Activated CD8-positive, alpha-beta memory T cell treated with anti-CD3 and anti-CD28 coated beads for 1 hour (primary cell): ENCODE measurements at regions not wholly inside any gene's neighbourhood (a gene's known extent, or its start where the extent isn't known, plus 50 kb on each side); places are given as distances from the start of the nearest gene placed in this dataset.
"Not testable (repeated sequence)": the region's sequence is repeated elsewhere in the genome, so short reads cannot be mapped to it uniquely, and the experiment has no call there.

Source experiments
- DNase-seq, 2 donors: peaks; one replicate each; pipeline ENCODE4 v3.0.0-alpha.2; 2020; ENCODE audit warnings: low read depth in 1 of 2; ENCODE audit errors: extremely low read depth in 1 of 2

- DNase-seq = no peak
Measured at GRCh38 chr3:5733995-5734394, 546.5 kb downstream of the EDEM1 start.

- DNase-seq = no peak
Measured at GRCh38 chr3:5735896-5736295, 548.4 kb downstream of the EDEM1 start.

GRCh38 chr3:5739299-5739935 lies 551.9 kb downstream of the EDEM1 start:
- DNase-seq = no peak

GRCh38 chr3:5739949-5740348 lies 552.4 kb downstream of the EDEM1 start:
- DNase-seq = no peak

GRCh38 chr3:5741017-5741416 lies 553.5 kb downstream of the EDEM1 start:
- no peak for DNase-seq

- DNase-seq = no peak
Measured at GRCh38 chr3:5750091-5750490, 562.6 kb downstream of the EDEM1 start.

- no peak for DNase-seq
Measured at GRCh38 chr3:5750874-5751640, 563.5 kb downstream of the EDEM1 start.

GRCh38 chr3:5754602-5755001 lies 567.1 kb downstream of the EDEM1 start:
- no peak for DNase-seq

- no peak for DNase-seq
Measured at GRCh38 chr3:5756443-5756842, 568.9 kb downstream of the EDEM1 start.

- DNase-seq = no peak
Measured at GRCh38 chr3:5757213-5757804, 569.8 kb downstream of the EDEM1 start.

- DNase-seq = no peak
Measured at GRCh38 chr3:5758699-5759098, 571.2 kb downstream of the EDEM1 start.

GRCh38 chr3:5762506-5762905 lies 575.0 kb downstream of the EDEM1 start:
- DNase-seq = no peak

- DNase-seq = no peak
Measured at GRCh38 chr3:5766848-5767247, 579.3 kb downstream of the EDEM1 start.

GRCh38 chr3:5767304-5767703 lies 579.8 kb downstream of the EDEM1 start:
- no peak for DNase-seq

- no peak for DNase-seq
Measured at GRCh38 chr3:5768281-5768945, 580.9 kb downstream of the EDEM1 start.

GRCh38 chr3:5769825-5770224 lies 582.3 kb downstream of the EDEM1 start:
- no peak for DNase-seq

- no peak for DNase-seq
Measured at GRCh38 chr3:5774337-5774736, 586.8 kb downstream of the EDEM1 start.

GRCh38 chr3:5775100-5775499 lies 587.6 kb downstream of the EDEM1 start:
- DNase-seq = not testable (repeated sequence)

- no peak for DNase-seq
Measured at GRCh38 chr3:5784690-5785089, 597.2 kb downstream of the EDEM1 start.

GRCh38 chr3:5787861-5788488 lies 600.5 kb downstream of the EDEM1 start:
- no peak for DNase-seq

GRCh38 chr3:5788496-5788895 lies 601.0 kb downstream of the EDEM1 start:
- no peak for DNase-seq
